Adrenal gland (tissue), 9 donors: ENCODE measurements at regions not wholly inside any gene's neighbourhood (a gene's known extent, or its start where the extent isn't known, plus 50 kb on each side); places are given as distances from the start of the nearest gene placed in this dataset.

Experiments
- DNase-seq, 7 donors: peaks; one replicate each; pipeline ENCODE4 v3.0.0-alpha.2; 2019 to 2020
- H3K27ac ChIP-seq, 5 donors: fragments of 200-600 bp; sonication (generic) in 4 of 5; 1 replicate in 3 of 5; 2 replicates in 2 of 5; pipeline versions ENCODE4 v1.5.1 to v1.8.0; 2016 to 2020; ENCODE audit warnings: mild to moderate bottlenecking in 1 of 5
- H3K27me3 ChIP-seq: fragments of 200-600 bp; 2 replicates; pipeline ENCODE4 v1.8.0; 2021
- H3K36me3 ChIP-seq, 2 donors: fragments of 200-600 bp; replicated peaks in 1 of 2; 1 replicate in 1 of 2; 2 replicates in 1 of 2; pipeline versions ENCODE4 v1.5.1 to v1.8.0; 2018 to 2022
- H3K4me1 ChIP-seq, 2 donors: fragments of 200-600 bp; replicated peaks in 1 of 2; 1 replicate in 1 of 2; 2 replicates in 1 of 2; pipeline versions ENCODE4 v1.5.1 to v1.8.0; 2018 to 2021
- H3K4me3 ChIP-seq, 4 donors: fragments of 200-600 bp; sonication (generic) in 3 of 4; one replicate each; pipeline ENCODE4 v1.5.1; 2016 to 2018
- H3K9me3 ChIP-seq, 3 donors: fragments of 200-600 bp; sonication (generic) in 1 of 3; replicated peaks in 1 of 3; 1 replicate in 2 of 3; 2 replicates in 1 of 3; pipeline versions ENCODE4 v1.5.1 to v1.8.0; 2016 to 2021
- CTCF ChIP-seq, 6 experiments: fragments of 450-650 bp in 4 of 6; fragments of 200-600 bp in 2 of 6; sonication (generic) in 1 of 6; IDR thresholded peaks; 1 replicate in 5 of 6; 2 replicates in 1 of 6; pipeline versions ENCODE4 v1.5.1 to v1.8.0; 2016 to 2021; ENCODE audit warnings: antibody characterized with exemption in 6 of 6, mild to moderate bottlenecking in 2 of 6, moderate library complexity in 1 of 6
- POLR2A ChIP-seq, 2 donors: fragments of 450-650 bp; IDR thresholded peaks; one replicate each; pipeline ENCODE4 v1.6.1; 2017; ENCODE audit warnings: antibody characterized with exemption in 2 of 2, mild to moderate bottlenecking in 2 of 2, moderate library complexity in 1 of 2
- WGBS, 4 donors: extraction: QIAGEN DNeasy Blood & Tissue Kit in 2 of 4; methylation state at CpG; one replicate each; pipeline versions ENCODE4 v1.1.5 to v1.1.7; 2013 to 2017; 5-methylcytosine and 5-hydroxymethylcytosine counted together
- intact Hi-C, 2 donors: fragments of 100-400 bp; cut with DNase I; formaldehyde crosslinking; loops; one replicate each; pipeline versions ENCODE4 v1.14.1 to v1.15.0; 2022 to 2023
- donor health status: healthy with polysubstance abuse.
- donor health status: Bipolar disorder and iron deficiency.
- donor health status: DM: yes; HTN: yes; CAD: no.
- donor health status: DM: no; HTN: no; CAD: no.
- donor health status: DM: no; HTN: no; CAD: no.

GRCh38 chr5:57917004-57917403, 434.4 kb upstream of the ACTBL2 start:
- DNase-seq = no peak
- H3K4me3 ChIP-seq = no peak overlapping the region
- TF ChIP-seq POLR2A (IDR thresholded peaks at IDR 0.05) = no peak
- no peak for TF ChIP-seq CTCF (IDR thresholded peaks at IDR 0.05)
- H3K27ac ChIP-seq = no peak overlapping the region
- H3K27me3 ChIP-seq = no peaks in the 10 kb centered on the region
- WGBS, 4 donors = 47 to 71% (median 49%) methylated on average over 2 of the region's 2 CpGs
- H3K4me1 ChIP-seq = no peaks in the 10 kb centered on the region
- no peaks in the 10 kb centered on the region for H3K36me3 ChIP-seq
- no peaks in the 10 kb centered on the region for H3K9me3 ChIP-seq
- intact Hi-C loops = no loop called here

- Histone ChIP-seq H3K4me1 (no peaks in the 10 kb centered on the region), H3K27me3 (no peaks in the 10 kb centered on the region), H3K9me3 (no peaks in the 10 kb centered on the region), H3K27ac (no peak overlapping the region), H3K36me3 (no peaks in the 10 kb centered on the region), H3K4me3 (no peak overlapping the region)
- TF ChIP-seq CTCF (IDR thresholded peaks at IDR 0.05) (no peak), POLR2A (IDR thresholded peaks at IDR 0.05) (no peak)
- intact Hi-C loops = no loop called here
- WGBS, 4 donors = 47 to 56% (median 52%) methylated on average over 3 of the region's 3 CpGs
- DNase-seq = no peak
Observed at GRCh38 chr5:57915536-57915935, 432.9 kb upstream of the ACTBL2 start.

- WGBS, 4 donors = 56 to 73% (median 65%) methylated on average over 2 of the region's 2 CpGs
- no peak for TF ChIP-seq CTCF (IDR thresholded peaks at IDR 0.05)
- no peak overlapping the region for H3K4me3 ChIP-seq
- H3K27me3 ChIP-seq = no peaks in the 10 kb centered on the region
- H3K4me1 ChIP-seq = no peaks in the 10 kb centered on the region
- no peak for DNase-seq
- H3K9me3 ChIP-seq = no peaks in the 10 kb centered on the region
- no peaks in the 10 kb centered on the region for H3K36me3 ChIP-seq
- intact Hi-C loops = no loop called here
- no peak overlapping the region for H3K27ac ChIP-seq
Observed at GRCh38 chr5:57911438-57911837, 428.8 kb upstream of the ACTBL2 start.

- Histone ChIP-seq H3K4me1 (no peaks in the 10 kb centered on the region), H3K27ac (no peak overlapping the region), H3K9me3 (no peaks in the 10 kb centered on the region), H3K36me3 (no peaks in the 10 kb centered on the region), H3K4me3 (no peak overlapping the region), H3K27me3 (no peaks in the 10 kb centered on the region)
- DNase-seq = no peak
- 72 to 84% (median 80%) methylated on average over 5 to 6 of the region's 6 CpGs for WGBS, 4 donors
- intact Hi-C loops = no loop called here
- TF ChIP-seq CTCF (IDR thresholded peaks at IDR 0.05) (no peak), POLR2A (IDR thresholded peaks at IDR 0.05) (no peak)
Observed at GRCh38 chr5:57906671-57907070, 424.1 kb upstream of the ACTBL2 start.
